Medulla oblongata (tissue), 1 donor: ENCODE measurements at regions not wholly inside any gene's neighbourhood (a gene's known extent, or its start where the extent isn't known, plus 50 kb on each side); places are given as distances from the start of the nearest gene placed in this dataset.
"Not testable (repeated sequence)": the region's sequence is repeated elsewhere in the genome, so short reads cannot be mapped to it uniquely, and the experiment has no call there.

Experiments used
- DNase-seq: peaks from one replicate; pipeline ENCODE4 v3.0.0-alpha.2; 2015; ENCODE audit errors: extremely low spot score

- no peak for DNase-seq
Measured at GRCh38 chr14:83541147-83541546, 1988.8 kb upstream of the FLRT2 start.

DNA sequence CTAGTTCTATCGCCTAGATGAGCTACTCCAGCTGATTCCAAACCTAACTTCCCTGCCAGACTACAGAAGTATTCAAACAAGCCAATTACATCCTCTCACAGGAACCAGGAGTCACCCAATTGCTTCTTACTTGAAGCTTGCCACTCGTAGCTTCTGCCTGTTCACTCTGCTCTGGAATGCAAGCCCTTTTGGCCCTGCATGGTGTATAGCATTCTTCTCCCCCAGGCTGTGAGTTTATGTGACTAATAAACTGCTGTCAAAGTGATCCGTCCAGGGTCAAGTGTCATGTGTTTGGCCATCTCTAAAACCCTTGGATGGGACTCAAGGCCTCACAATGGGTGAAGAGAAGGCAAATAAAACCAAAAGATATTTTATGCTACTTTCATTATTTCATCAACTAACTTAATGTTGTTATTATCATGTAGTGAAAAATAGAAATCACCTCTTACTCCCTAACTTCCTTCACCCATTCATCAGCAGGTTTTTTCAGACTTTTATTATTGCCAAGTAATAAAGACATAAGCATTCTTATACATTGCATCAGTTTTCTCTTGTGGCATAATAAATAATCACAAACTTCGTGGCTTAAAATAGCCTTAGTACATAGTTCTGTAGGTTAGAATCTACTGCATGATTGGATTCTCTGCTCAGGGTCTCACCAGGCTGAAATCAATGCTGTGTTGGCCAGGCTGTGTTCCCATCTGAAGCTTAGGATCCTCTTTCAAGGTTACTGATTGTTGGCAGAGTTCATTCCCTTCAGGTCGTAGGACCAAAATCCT lies 1981.7 kb upstream of the FLRT2 start:
- no peak for DNase-seq

DNA sequence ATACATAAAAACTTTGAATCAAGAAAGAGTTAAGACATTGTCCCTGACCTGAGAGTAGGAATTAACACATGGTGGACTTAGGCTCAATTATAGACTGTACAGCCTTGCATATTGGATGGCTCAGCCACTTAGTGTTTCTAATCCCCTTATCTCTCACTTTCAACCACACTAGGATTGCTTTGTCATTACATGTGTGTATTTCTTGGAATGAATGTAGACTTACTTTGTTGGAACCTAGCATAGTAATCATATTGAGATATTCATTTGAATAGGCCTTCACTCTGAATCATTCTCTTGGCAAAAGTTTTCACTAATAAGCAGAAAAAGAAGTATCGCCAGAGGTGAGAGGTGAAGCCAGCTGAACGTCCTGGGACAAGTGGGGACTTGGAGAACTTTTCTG lies 1973.9 kb upstream of the FLRT2 start:
- DNase-seq, result no peak

DNA sequence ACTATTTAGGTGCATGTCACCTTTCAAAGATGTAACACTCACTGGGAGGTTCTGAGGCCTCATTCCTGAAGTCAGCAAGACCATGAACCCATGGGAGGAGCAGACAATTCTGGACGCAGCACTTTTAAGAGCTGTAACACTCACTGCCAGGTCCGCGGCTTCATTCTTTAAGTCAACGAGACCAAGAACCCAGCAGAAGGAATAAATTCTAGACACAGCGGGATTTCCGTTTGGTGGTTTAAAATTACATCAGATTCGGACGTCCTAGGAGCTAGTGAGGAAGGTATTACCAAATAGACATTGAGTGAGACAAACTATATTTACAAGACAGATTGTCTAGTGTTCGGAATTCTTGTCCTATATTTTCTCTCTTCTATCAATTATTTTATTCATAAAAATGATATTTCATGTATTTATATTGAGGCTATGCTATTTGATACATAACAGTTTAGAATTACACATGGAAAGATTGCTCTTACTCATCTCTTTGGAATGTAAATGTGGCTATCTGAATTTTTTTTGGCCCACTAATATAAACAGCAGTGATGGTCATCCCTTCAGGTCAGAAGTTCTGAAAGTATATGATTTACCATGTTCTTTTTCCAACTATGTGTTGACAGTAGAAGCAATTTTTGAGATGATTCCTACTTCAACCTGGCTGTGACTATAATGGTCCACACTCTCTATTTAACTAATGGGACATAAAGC lies 1973.0 kb upstream of the FLRT2 start:
- DNase-seq, result no peak

DNA sequence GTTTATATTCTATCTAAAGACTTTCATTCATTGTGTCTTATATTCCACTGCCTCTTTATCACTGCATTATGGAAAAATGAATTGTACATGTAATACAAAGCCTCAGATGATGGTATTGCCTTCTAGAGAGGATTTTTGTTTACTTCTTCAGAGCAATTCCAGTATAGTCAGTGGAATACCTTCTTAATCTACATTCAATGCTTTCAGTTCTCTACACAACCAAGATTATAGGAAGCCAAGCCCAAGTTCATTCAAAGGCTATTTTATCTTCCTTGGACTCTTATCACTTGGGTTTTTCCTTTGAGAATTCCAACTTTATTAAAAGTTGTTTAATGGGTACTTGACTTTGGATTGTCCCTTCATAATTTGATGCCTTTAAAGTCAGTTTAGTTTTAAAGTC lies 1971.0 kb upstream of the FLRT2 start:
- DNase-seq, result no peak

- DNase-seq, result no peak
Measured at GRCh38 chr14:83559721-83560120, 1970.2 kb upstream of the FLRT2 start.

GRCh38 chr14:83561261-83561660 lies 1968.7 kb upstream of the FLRT2 start:
- no peak for DNase-seq

- DNase-seq, result no peak
Measured at GRCh38 chr14:83566567-83566966, 1963.4 kb upstream of the FLRT2 start.

DNA sequence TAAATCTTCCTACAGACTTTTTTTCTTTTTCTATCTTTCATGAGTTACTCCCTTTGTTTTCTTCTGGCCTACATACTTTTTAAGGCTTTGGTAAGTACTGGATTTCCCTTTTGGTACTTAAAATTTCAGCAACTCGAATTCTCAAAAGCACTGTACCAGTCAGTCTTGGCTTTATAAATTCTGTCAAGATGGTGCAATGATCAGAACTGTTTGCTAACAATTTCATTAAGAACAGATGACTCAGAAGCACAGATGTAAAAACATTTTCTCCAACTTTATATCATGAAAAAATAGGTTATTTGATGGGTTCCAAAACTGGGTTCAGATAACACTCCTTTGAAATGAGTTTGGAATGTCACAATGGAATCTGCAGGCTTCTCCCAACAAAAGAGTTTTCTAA lies 1961.8 kb upstream of the FLRT2 start:
- no peak for DNase-seq

DNA sequence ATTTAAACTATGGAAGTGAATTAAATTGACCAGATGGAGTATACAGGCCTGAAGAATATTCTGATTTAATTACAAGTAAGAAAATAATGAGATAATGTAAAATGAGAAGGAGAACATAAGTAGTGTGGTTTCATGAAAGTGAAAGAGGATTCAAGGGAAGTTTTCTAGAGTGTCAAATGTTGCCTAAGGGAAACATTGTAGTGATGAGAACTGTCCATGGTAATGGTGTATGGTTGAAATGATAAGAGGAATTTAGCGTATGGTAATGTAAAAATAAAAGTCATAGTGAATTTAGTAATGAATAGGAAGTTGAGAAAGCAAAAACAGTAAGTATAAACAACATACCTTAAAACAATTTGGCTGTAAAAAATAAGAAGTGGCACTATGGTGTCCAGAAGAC lies 1954.6 kb upstream of the FLRT2 start:
- no peak for DNase-seq

GRCh38 chr14:83583201-83583600 lies 1946.7 kb upstream of the FLRT2 start:
- no peak for DNase-seq

DNA sequence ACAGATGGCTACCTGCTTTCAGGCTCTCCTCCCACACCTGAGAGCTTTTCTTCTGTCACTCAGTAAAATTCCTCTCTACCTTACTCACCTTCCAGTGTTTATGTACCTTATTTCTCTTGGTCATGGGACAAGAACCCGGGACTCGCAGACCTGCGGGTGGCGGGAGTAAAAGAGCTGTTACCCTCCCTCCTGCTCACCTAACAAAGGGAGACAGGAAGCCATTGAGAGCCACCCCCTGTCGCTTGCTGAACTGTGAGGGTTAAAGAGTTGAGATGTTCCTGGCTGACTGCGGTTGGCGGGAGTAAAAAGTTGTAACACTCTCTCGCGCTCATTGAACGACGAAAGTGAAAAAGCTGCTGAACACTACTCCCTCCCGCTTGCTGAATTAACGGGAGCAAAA lies 1935.1 kb upstream of the FLRT2 start:
- no peak for DNase-seq

GRCh38 chr14:83607682-83608081 lies 1922.3 kb upstream of the FLRT2 start:
- DNase-seq, result no peak

DNA sequence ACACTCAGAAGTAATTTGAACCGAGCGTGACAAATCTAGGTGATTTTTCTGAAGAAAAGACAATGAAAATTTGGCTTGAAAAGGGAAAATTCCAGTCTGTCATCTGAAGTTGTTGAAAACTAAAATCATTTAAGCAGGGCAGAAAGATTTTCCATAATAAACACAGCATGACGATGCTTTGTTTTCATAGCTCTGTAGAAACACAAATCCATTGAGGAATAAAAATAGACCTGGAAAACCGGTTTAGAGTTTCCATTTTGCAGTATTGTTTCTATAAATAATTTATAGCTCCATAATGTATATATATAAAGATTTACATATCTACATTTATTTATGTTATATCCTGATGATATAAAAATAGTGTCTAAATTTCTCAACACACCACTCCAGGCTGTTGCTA lies 1918.5 kb upstream of the FLRT2 start:
- DNase-seq, result no peak

- no peak for DNase-seq
Measured at GRCh38 chr14:83611906-83612390, 1918.0 kb upstream of the FLRT2 start.

DNA sequence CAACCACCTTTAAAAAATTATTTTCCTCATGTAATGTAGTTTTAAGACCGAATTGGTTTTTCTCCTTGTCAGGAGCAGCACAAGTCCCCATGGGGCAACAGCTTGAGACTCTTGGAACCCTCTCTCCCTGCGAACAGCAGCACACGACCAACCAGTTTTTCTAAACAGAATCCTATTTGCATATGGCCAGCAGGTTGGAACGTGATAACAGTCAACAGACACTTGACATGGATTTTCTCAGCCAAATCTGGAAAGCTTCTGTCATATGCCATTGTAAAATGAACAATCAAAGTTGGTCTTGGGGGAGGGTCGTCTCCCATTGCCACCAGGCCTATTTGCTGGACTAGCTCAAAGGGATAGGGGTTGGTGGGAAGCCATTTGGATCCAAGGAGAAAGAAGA lies 1915.0 kb upstream of the FLRT2 start:
- no peak for DNase-seq

DNA sequence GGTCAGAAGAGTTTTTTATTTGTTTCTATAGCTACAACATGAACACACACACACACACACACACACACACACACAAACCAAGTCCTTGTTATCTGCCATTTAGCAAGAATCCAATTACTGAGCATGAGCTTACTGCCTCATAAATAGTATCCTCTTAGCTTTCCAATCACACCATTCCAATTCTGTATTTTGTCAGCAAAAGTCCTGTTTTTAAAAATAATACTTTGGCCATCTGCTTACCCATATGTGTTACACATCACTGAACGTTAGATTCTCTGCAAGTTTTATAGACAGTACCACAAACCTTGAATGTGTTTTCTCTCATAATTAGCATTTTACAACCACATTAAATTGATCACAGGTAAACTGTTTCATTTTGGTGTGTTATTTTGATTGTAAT lies 1905.4 kb upstream of the FLRT2 start:
- no peak for DNase-seq

DNA sequence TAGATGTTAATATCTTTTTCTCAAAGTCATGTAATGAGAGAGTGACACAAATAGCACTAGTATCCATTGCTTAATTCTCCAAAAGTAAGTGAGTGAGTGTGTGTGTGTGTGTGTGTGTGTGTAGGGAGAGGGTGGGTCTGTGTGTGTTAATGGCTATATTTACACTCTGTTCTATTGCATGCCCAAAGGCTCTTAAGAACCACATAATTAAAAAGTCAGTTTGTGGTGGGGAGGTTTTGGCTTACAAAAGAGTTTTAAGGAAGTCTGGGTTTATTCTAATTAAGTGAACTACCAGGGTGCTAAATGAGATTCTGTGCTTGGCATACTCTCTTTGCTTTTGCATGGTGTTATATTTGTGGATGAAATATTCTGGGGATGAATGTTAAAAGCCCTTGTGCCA lies 1897.6 kb upstream of the FLRT2 start:
- DNase-seq, result no peak

- DNase-seq, result no peak
Measured at GRCh38 chr14:83638748-83639504, 1891.0 kb upstream of the FLRT2 start.

DNA sequence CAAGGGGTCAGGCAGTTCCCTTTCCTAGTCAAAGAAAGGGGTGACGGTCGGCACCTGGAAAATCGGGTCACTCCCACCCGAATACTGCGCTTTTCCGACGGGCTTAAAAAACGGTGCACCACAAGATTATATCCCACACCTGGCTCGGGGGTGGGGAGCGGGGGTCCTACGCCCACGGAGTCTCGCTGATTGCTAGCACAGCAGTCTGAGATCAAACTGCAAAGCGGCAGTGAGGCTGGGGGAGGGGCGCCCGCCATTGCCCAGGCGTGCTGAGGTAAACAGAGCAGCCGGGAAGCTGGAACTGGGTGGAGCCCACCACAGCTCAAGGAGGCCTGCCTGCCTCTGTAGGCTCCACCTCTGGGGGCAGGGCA lies 1890.5 kb upstream of the FLRT2 start:
- DNase-seq, result not testable (repeated sequence)

DNA sequence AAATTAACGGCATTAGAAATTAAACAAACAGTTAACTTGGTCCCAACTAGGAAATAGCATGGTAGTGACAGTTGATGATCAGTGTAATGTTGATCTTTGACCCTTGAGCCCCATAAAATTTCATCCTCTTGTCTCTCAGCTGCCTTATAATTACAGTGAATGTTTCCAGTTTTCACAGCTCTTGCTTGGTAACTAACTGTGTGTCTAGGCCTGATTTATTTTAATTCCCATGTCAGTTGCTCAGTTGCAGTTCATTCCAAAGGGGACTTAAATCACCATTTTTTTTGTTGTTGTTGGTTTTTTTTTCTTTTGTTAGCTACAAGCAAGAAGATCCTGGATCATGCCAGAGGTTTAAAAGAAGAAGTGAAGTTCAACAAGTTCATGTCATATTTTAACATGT lies 1883.7 kb upstream of the FLRT2 start:
- DNase-seq, result no peak

GRCh38 chr14:83660597-83660996 lies 1869.3 kb upstream of the FLRT2 start:
- DNase-seq, result no peak

GRCh38 chr14:83664389-83664788 lies 1865.6 kb upstream of the FLRT2 start:
- DNase-seq, result no peak
